ENCODE measurements at regions not wholly inside any gene's neighbourhood (a gene's known extent, or its start where the extent isn't known, plus 50 kb on each side); places are given as distances from the start of the nearest gene placed in this dataset.

DNA sequence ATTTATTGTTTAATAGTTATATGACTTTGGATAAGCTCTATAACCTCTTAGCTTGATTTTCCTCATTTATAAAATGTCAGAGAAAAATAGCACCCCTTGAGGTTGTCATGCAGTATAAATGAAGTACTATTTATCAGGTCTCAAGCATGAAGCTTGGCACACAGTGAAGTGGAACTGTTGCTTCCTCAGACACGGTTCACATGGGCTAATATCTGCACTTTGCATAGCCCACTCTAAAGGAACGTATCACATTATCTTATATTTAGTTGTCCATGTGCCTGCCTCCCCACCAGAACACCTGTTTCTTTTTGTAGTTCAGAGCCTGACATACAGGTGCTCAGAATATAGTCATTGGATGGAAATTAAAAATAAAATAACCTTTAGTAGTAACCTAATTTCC, 273.7 kb downstream of the SOX2 start:
- Histone ChIP-seq H3K27ac (no peak overlapping the region), H3K4me3 (ENCODE audit: low read depth, low read length) (no peak overlapping the region), H3K36me3 (replicated peaks) (no peaks in the 10 kb centered on the region), H3K27me3 (replicated peaks) (no peaks in the 10 kb centered on the region)
- no peak for DNase-seq
- in situ Hi-C loops (cut with HindIII; ENCODE audit: low pct_ligation_motif_present, low sequenced_read_pairs) = no loop called here
- TF ChIP-seq CTCF (IDR thresholded peaks at IDR 0.05; ENCODE audit: low read depth, low read length, missing control alignments) = no peak

- no peak overlapping the region for H3K4me3 ChIP-seq (ENCODE audit: low read depth, low read length)
- in situ Hi-C loops (cut with HindIII; ENCODE audit: low pct_ligation_motif_present, low sequenced_read_pairs) = no loop called here
- no peaks in the 10 kb centered on the region for H3K36me3 ChIP-seq (replicated peaks)
- H3K27ac ChIP-seq = no peak overlapping the region
- no peaks in the 10 kb centered on the region for H3K27me3 ChIP-seq (replicated peaks)
- no peak for TF ChIP-seq CTCF (IDR thresholded peaks at IDR 0.05; ENCODE audit: low read depth, low read length, missing control alignments)
- DNase-seq = no peak
Observed at GRCh38 chr3:181987736-181988135, 276.0 kb downstream of the SOX2 start.

GRCh38 chr3:181998828-181999227, 287.1 kb downstream of the SOX2 start:
- no peaks in the 10 kb centered on the region for H3K36me3 ChIP-seq (replicated peaks)
- no peak overlapping the region for H3K4me3 ChIP-seq (ENCODE audit: low read depth, low read length)
- TF ChIP-seq CTCF (IDR thresholded peaks at IDR 0.05; ENCODE audit: low read depth, low read length, missing control alignments) = no peak
- no peak overlapping the region for H3K27ac ChIP-seq
- no peak for DNase-seq
- no peaks in the 10 kb centered on the region for H3K27me3 ChIP-seq (replicated peaks)
- in situ Hi-C loops (cut with HindIII; ENCODE audit: low pct_ligation_motif_present, low sequenced_read_pairs) = no loop called here

GRCh38 chr3:181999314-181999713, 287.6 kb downstream of the SOX2 start:
- no peak overlapping the region for H3K4me3 ChIP-seq (ENCODE audit: low read depth, low read length)
- DNase-seq = no peak
- no peak for TF ChIP-seq CTCF (IDR thresholded peaks at IDR 0.05; ENCODE audit: low read depth, low read length, missing control alignments)
- H3K27me3 ChIP-seq (replicated peaks) = no peaks in the 10 kb centered on the region
- in situ Hi-C loops (cut with HindIII; ENCODE audit: low pct_ligation_motif_present, low sequenced_read_pairs) = no loop called here
- H3K27ac ChIP-seq = no peak overlapping the region
- no peaks in the 10 kb centered on the region for H3K36me3 ChIP-seq (replicated peaks)

DNA sequence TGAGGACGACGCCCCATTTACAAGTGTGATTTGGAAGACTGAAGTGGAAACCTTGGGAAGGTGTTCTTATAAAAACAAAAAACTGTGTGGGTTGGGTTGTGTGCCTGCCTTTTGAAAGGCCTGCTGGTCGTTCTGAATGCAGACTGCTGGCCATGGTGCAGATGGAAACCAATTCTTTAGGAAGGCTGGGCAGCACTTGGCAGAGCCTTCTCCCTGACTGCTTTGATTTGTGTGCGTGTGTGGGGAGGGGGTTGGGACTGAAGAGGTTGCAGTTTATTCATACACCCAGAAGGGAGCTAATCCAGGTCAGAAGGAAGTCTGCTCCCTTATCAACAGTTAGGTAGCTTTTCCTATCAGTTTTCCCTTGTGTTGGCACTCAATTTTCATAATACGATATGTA, 288.7 kb downstream of the SOX2 start:
- Histone ChIP-seq H3K36me3 (replicated peaks) (no peaks in the 10 kb centered on the region), H3K27me3 (replicated peaks) (no peaks in the 10 kb centered on the region), H3K27ac (no peak overlapping the region), H3K4me3 (ENCODE audit: low read depth, low read length) (no peak overlapping the region)
- no peak for DNase-seq
- TF ChIP-seq CTCF (IDR thresholded peaks at IDR 0.05; ENCODE audit: low read depth, low read length, missing control alignments) = no peak
- in situ Hi-C loops (cut with HindIII; ENCODE audit: low pct_ligation_motif_present, low sequenced_read_pairs) = no loop called here

- in situ Hi-C loops (cut with HindIII; ENCODE audit: low pct_ligation_motif_present, low sequenced_read_pairs) = no loop called here
- DNase-seq = no peak
- H3K4me3 ChIP-seq (ENCODE audit: low read depth, low read length) = no peak overlapping the region
- no peak overlapping the region for H3K27ac ChIP-seq
- no peak for TF ChIP-seq CTCF (IDR thresholded peaks at IDR 0.05; ENCODE audit: low read depth, low read length, missing control alignments)
- no peaks in the 10 kb centered on the region for H3K36me3 ChIP-seq (replicated peaks)
- no peaks in the 10 kb centered on the region for H3K27me3 ChIP-seq (replicated peaks)
Observed at GRCh38 chr3:182005219-182005618, 293.5 kb downstream of the SOX2 start.
